HCT116 (cell line): ENCODE measurements at regions not wholly inside any gene's neighbourhood (a gene's known extent, or its start where the extent isn't known, plus 50 kb on each side); places are given as distances from the start of the nearest gene placed in this dataset.

Source experiments
- ATAC-seq: fragments of 200-7000 bp; cut with Tn5 transposase; 2 replicates; pipeline ENCODE4 v1.9.1; 2020; ENCODE audit warnings: mild to moderate bottlenecking, moderate library complexity
- BruUV-seq: library from RNA; stranded (reverse); fragments of 400-500 nt; replicated peaks from 2 replicates; lab custom pipeline; 2021; lab: Mats Ljungman, UMichigan
- CTCF ChIA-PET: fragments of 300-600 bp; sonication (Branson Sonifier 250); formaldehyde crosslinking; loops from one replicate; lab custom pipeline; 2021; ENCODE audit warnings: antibody characterized with exemption; lab: Charles Lee
- POLR2A ChIA-PET: fragments of 300-600, 350-600 bp; sonication (Branson Sonifier 250); formaldehyde crosslinking; loops from one replicate; lab custom pipeline; 2021; ENCODE audit warnings: antibody characterized with exemption; lab: Charles Lee
- RAD21 ChIA-PET, 2 experiments: fragments of 300-600 bp; sonication (Branson Sonifier 250); formaldehyde crosslinking; loops; one replicate each; lab custom pipeline; 2023; ENCODE audit warnings: low total read pairs in 2 of 2; ENCODE audit not compliant: uncharacterized antibody in 2 of 2, unreplicated experiment in 2 of 2, low non-redundant PET in 1 of 2; lab: Charles Lee
- DNase-seq: peaks from one replicate; pipeline ENCODE4 v3.0.0-alpha.2; 2010; ENCODE audit warnings: low read depth, low spot score
- H2AFZ ChIP-seq: fragments of 200-600 bp; shearing (Covaris generic), sonication (generic); 2 replicates; pipeline ENCODE4 v1.6.1; 2017; ENCODE audit warnings: low read depth, mixed run types, mixed read lengths, antibody characterized with exemption, low read length; ENCODE audit not compliant: poor library complexity, severe bottlenecking
- H3K27ac ChIP-seq: 2 replicates; pipeline ENCODE4 v1.5.1; 2012; ENCODE audit warnings: low read depth, low read length
- H3K27me3 ChIP-seq: fragments of 200-600 bp; sonication (generic); 2 replicates; pipeline ENCODE4 v1.6.1; 2016; ENCODE audit warnings: mixed run types, low read length, mixed read lengths; ENCODE audit not compliant: insufficient read depth
- H3K36me3 ChIP-seq, 2 experiments: fragments of 200-500 bp in 1 of 2; fragments of 200-600 bp in 1 of 2; sonication (Bioruptor generic) in 1 of 2; sonication (generic) in 1 of 2; 2 replicates each; pipeline versions ENCODE4 v1.5.1 to v1.6.1; 2014 to 2016; ENCODE audit warnings: low read length in 2 of 2, inconsistent platforms in 1 of 2, mixed read lengths in 1 of 2, mixed run types in 1 of 2; ENCODE audit not compliant: insufficient read depth in 2 of 2, control insufficient read depth in 1 of 2
- H3K4me1 ChIP-seq, 2 experiments: fragments of 200-600 bp in 1 of 2; sonication (generic) in 1 of 2; 2 replicates each; pipeline versions ENCODE4 v1.5.1 to v1.6.1; 2012 to 2017; ENCODE audit warnings: low read length in 2 of 2, inconsistent platforms in 1 of 2, mild to moderate bottlenecking in 1 of 2, mixed read lengths in 1 of 2, mixed run types in 1 of 2, moderate library complexity in 1 of 2; ENCODE audit not compliant: insufficient read depth in 2 of 2, control insufficient read depth in 1 of 2
- H3K4me2 ChIP-seq: fragments of 200-600 bp; sonication (generic); 2 replicates; pipeline ENCODE4 v1.6.1; 2017; ENCODE audit warnings: mixed run types, low read length, mixed read lengths
- H3K4me3 ChIP-seq, 2 experiments: fragments of 200-600 bp in 1 of 2; sonication (generic) in 1 of 2; replicated peaks in 1 of 2; 2 replicates each; pipeline ENCODE4 v1.5.1; 2011 to 2016; ENCODE audit warnings: low read length in 2 of 2, control low read depth in 1 of 2, low read depth in 1 of 2, mild to moderate bottlenecking in 1 of 2, mixed read lengths in 1 of 2, mixed run types in 1 of 2
- H3K79me2 ChIP-seq: fragments of 200-600 bp; sonication (generic); 2 replicates; pipeline ENCODE4 v1.6.1; 2017; ENCODE audit warnings: mild to moderate bottlenecking, mixed run types, low read length, moderate library complexity, mixed read lengths; ENCODE audit not compliant: insufficient read depth
- H3K9ac ChIP-seq: fragments of 200-600 bp; sonication (generic); 2 replicates; pipeline ENCODE4 v1.6.1; 2016; ENCODE audit warnings: low read length, mixed read lengths
- H3K9me2 ChIP-seq: fragments of 200-600 bp; sonication (generic), shearing (Covaris generic); 2 replicates; pipeline ENCODE4 v1.6.1; 2017; ENCODE audit warnings: mixed run types, mild to moderate bottlenecking, moderate library complexity; ENCODE audit not compliant: insufficient read depth
- H3K9me3 ChIP-seq, 2 experiments: fragments of 200-500 bp in 1 of 2; fragments of 200-600 bp in 1 of 2; sonication (Bioruptor generic) in 1 of 2; sonication (generic) in 1 of 2; 2 replicates each; pipeline ENCODE4 v1.6.1; 2014 to 2017; ENCODE audit warnings: low read length in 2 of 2, mixed read lengths in 2 of 2, inconsistent platforms in 1 of 2, low read depth in 1 of 2, mild to moderate bottlenecking in 1 of 2, mixed run types in 1 of 2, moderate library complexity in 1 of 2; ENCODE audit not compliant: control insufficient read depth in 1 of 2, insufficient read depth in 1 of 2
- H4K20me1 ChIP-seq: fragments of 200-600 bp; sonication (generic), shearing (Covaris generic); 2 replicates; pipeline ENCODE4 v1.6.1; 2017; ENCODE audit warnings: mixed run types, mild to moderate bottlenecking, moderate library complexity; ENCODE audit not compliant: insufficient read depth
- CBX3 ChIP-seq: IDR thresholded peaks from 2 replicates; pipeline ENCODE4 v1.6.1; 2012; ENCODE audit warnings: low read depth
- CEBPB ChIP-seq: IDR thresholded peaks from 2 replicates; pipeline ENCODE4 v1.6.1; 2012; ENCODE audit warnings: low read depth
- ELF1 ChIP-seq: IDR thresholded peaks from 2 replicates; pipeline ENCODE4 v1.6.1; 2012; ENCODE audit warnings: low read depth, borderline replicate concordance
- EZH2 ChIP-seq: fragments of 200-600 bp; sonication (generic); IDR thresholded peaks from 2 replicates; pipeline ENCODE4 v1.6.1; 2017; ENCODE audit warnings: antibody characterized with exemption, mixed run types
- JUND ChIP-seq: IDR thresholded peaks from 2 replicates; pipeline ENCODE4 v1.6.1; 2012
- POLR2AphosphoS5 ChIP-seq: IDR thresholded peaks from 2 replicates; pipeline ENCODE4 v1.6.1; 2011; ENCODE audit warnings: mild to moderate bottlenecking, low read depth, low read length, moderate library complexity
- RAD21 ChIP-seq: IDR thresholded peaks from 2 replicates; pipeline ENCODE4 v1.6.1; 2012; ENCODE audit warnings: low read depth, mild to moderate bottlenecking
- SIN3A ChIP-seq: IDR thresholded peaks from 2 replicates; pipeline ENCODE4 v1.6.1; 2012; ENCODE audit warnings: low read depth
- intact Hi-C: fragments of 100-400 bp; cut with micrococcal nuclease; formaldehyde crosslinking; loops from 2 replicates; pipeline ENCODE4 v1.10.0; 2022
- TF ChIP-seq, protein P1 (sequence below): IDR thresholded peaks from 2 replicates; pipeline ENCODE4 v1.6.1; 2012
- TF ChIP-seq, protein P2 (sequence below): IDR thresholded peaks from 2 replicates; pipeline ENCODE4 v1.6.1; 2012; ENCODE audit warnings: low read depth

DNA sequence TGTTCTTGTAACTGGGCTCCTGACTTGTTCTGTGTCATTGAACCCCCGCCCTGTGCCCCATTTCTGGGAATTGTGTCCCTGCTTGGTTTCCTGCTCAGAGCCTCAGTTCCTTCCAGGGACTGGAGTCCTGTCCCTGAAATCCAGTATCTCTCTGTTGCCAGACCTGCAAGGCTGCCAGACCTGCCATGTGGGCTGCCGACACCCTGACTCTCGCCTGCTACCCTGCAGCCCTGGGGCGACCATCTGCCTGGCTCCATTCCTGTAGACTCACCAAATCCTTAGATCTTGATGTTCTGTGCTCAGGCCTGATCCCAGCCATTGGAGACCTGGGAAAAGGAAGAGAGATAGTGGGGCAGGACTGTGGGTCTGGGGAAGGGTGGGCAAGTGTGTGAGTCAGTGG lies 383.3 kb upstream of the PROX1 start:
- ChIA-PET RAD21 (no interaction called here), POLR2A (no interaction called here), CTCF (no interaction called here)
- TF ChIP-seq, protein P1, sequence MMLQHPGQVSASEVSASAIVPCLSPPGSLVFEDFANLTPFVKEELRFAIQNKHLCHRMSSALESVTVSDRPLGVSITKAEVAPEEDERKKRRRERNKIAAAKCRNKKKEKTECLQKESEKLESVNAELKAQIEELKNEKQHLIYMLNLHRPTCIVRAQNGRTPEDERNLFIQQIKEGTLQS: no peak
- TF ChIP-seq, protein P2, sequence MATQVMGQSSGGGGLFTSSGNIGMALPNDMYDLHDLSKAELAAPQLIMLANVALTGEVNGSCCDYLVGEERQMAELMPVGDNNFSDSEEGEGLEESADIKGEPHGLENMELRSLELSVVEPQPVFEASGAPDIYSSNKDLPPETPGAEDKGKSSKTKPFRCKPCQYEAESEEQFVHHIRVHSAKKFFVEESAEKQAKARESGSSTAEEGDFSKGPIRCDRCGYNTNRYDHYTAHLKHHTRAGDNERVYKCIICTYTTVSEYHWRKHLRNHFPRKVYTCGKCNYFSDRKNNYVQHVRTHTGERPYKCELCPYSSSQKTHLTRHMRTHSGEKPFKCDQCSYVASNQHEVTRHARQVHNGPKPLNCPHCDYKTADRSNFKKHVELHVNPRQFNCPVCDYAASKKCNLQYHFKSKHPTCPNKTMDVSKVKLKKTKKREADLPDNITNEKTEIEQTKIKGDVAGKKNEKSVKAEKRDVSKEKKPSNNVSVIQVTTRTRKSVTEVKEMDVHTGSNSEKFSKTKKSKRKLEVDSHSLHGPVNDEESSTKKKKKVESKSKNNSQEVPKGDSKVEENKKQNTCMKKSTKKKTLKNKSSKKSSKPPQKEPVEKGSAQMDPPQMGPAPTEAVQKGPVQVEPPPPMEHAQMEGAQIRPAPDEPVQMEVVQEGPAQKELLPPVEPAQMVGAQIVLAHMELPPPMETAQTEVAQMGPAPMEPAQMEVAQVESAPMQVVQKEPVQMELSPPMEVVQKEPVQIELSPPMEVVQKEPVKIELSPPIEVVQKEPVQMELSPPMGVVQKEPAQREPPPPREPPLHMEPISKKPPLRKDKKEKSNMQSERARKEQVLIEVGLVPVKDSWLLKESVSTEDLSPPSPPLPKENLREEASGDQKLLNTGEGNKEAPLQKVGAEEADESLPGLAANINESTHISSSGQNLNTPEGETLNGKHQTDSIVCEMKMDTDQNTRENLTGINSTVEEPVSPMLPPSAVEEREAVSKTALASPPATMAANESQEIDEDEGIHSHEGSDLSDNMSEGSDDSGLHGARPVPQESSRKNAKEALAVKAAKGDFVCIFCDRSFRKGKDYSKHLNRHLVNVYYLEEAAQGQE: no peak
- TF ChIP-seq CBX3 (no peak), JUND (no peak), SIN3A (no peak), ELF1 (no peak), EZH2 (no peak), CEBPB (no peak), POLR2AphosphoS5 (no peak), RAD21 (no peak)
- no peak overlapping the region for H3K27ac ChIP-seq
- H2AFZ ChIP-seq: no peak overlapping the region
- H3K4me1 ChIP-seq: no peaks in the 10 kb centered on the region
- no peaks in the 10 kb centered on the region for H4K20me1 ChIP-seq
- no peak overlapping the region for H3K9ac ChIP-seq
- H3K9me3 ChIP-seq: no peaks in the 10 kb centered on the region
- no peak for ATAC-seq
- H3K4me2 ChIP-seq: no peak overlapping the region
- H3K79me2 ChIP-seq: no peaks in the 10 kb centered on the region
- no peak for DNase-seq
- H3K36me3 ChIP-seq: no peaks in the 10 kb centered on the region
- H3K4me3 ChIP-seq: no peak overlapping the region
- H3K9me2 ChIP-seq: no peaks in the 10 kb centered on the region; the same call in 1 of the 2 replicates
- intact Hi-C loops: no loop called here
- BruUV-seq: no TSS peak
- peaks cover 14% of the 10 kb centered on the region; the same call in 1 of the 2 replicates for H3K27me3 ChIP-seq
